Chondrocyte (in vitro differentiated cells): ENCODE measurements at regions not wholly inside any gene's neighbourhood (a gene's known extent, or its start where the extent isn't known, plus 50 kb on each side); places are given as distances from the start of the nearest gene placed in this dataset.
"Not testable (repeated sequence)": the region's sequence is repeated elsewhere in the genome, so short reads cannot be mapped to it uniquely, and the experiment has no call there.

Experiments
- DNase-seq: peaks from one replicate; pipeline ENCODE4 v3.0.0; 2021; ENCODE audit warnings: mixed read lengths, low spot score
- H3K27ac Mint-ChIP-seq: one replicate; pipeline ENCODE4 v1.8.0; 2021; ENCODE audit warnings: mild to moderate bottlenecking, moderate library complexity, mixed read lengths; ENCODE audit not compliant: unreplicated experiment
- H3K27me3 Mint-ChIP-seq: 2 replicates; pipeline ENCODE4 v1.8.0; 2021; ENCODE audit warnings: low read depth, mixed read lengths
- H3K36me3 Mint-ChIP-seq: 2 replicates; pipeline ENCODE4 v1.8.0; 2021; ENCODE audit warnings: low read depth, mixed read lengths
- H3K4me1 Mint-ChIP-seq: 2 replicates; pipeline ENCODE4 v1.8.0; 2021; ENCODE audit warnings: low read depth, mild to moderate bottlenecking, mixed read lengths
- H3K4me3 Mint-ChIP-seq: one replicate; pipeline ENCODE4 v1.8.0; 2021; ENCODE audit warnings: mild to moderate bottlenecking, moderate library complexity, mixed read lengths; ENCODE audit not compliant: unreplicated experiment
- H3K9me3 Mint-ChIP-seq: 2 replicates; pipeline ENCODE4 v1.8.0; 2021; ENCODE audit warnings: low read depth, mixed read lengths
- TF ChIP-seq, protein P1 (sequence below): fragments of 200-600 bp; sonication (generic); IDR thresholded peaks from 2 replicates; pipeline ENCODE4 v1.5.0; 2021; ENCODE audit warnings: antibody characterized with exemption, mild to moderate bottlenecking, moderate library complexity

DNA sequence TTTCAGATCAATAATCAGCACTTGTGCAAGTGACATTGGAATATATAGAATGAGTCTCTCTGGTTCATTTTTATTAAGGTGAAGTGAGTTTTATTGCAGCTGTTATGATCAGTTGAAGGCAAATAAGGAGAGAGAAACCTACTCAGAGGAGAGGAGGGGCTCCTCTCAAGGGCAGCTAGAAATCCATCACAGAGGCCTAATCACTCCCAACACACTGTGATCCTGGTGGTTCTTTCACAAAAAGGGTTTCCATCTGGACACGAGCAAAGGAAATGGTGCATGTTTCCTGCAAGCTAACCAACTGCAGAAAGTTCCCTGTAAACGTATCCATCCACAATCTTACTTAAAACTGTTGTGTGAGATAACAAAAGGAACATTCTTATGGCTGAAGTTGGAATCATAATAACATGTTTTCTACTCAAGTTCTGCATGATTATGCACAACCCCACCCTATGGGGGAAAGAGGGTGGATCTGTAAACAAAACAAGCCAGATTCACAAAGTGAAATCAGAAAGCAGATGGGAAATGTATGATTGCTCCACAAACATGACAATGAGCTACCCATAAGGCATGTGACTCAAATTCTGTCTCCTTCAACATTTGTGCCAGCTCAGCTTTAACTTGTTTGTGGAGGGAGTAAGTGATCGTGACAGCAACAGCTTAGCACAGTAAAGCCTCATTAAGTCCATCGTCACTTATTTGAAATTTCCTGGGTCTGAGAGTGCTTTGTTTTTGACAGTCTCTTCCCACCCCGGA, 141.2 kb upstream of the ST6GALNAC5 start:
- Mint-ChIP-seq H3K4me1 (no peaks in the 10 kb centered on the region), H3K27me3 (peaks cover under 1% of the 10 kb centered on the region), H3K9me3 (no peaks in the 10 kb centered on the region), H3K4me3 (no peak overlapping the region), H3K27ac (no peak overlapping the region), H3K36me3 (no peaks in the 10 kb centered on the region)
- TF ChIP-seq, protein P1, sequence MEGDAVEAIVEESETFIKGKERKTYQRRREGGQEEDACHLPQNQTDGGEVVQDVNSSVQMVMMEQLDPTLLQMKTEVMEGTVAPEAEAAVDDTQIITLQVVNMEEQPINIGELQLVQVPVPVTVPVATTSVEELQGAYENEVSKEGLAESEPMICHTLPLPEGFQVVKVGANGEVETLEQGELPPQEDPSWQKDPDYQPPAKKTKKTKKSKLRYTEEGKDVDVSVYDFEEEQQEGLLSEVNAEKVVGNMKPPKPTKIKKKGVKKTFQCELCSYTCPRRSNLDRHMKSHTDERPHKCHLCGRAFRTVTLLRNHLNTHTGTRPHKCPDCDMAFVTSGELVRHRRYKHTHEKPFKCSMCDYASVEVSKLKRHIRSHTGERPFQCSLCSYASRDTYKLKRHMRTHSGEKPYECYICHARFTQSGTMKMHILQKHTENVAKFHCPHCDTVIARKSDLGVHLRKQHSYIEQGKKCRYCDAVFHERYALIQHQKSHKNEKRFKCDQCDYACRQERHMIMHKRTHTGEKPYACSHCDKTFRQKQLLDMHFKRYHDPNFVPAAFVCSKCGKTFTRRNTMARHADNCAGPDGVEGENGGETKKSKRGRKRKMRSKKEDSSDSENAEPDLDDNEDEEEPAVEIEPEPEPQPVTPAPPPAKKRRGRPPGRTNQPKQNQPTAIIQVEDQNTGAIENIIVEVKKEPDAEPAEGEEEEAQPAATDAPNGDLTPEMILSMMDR = no peak
- no peak for DNase-seq

DNA sequence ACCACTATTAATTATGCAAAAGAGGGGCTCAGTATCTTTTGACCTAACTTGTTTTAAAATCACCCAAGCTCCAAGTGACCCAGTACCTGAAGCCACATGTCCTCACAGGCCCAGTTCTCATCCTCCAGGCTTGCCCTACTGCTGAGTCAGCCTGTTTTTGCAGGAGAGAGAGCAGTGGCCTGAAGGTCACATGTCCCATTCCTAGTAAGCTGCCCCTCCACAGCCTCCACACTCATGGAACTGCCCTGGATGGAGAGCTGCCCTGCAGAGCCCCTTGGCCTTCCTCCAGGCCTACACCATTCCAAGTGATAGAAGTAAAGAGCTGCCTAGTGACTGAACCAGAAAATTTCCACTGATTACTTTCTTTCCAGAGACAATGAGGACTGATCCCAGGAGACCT, 139.8 kb upstream of the ST6GALNAC5 start:
- Mint-ChIP-seq H3K4me1 (no peaks in the 10 kb centered on the region), H3K36me3 (no peaks in the 10 kb centered on the region), H3K27ac (no peak overlapping the region), H3K4me3 (no peak overlapping the region), H3K9me3 (no peaks in the 10 kb centered on the region), H3K27me3 (peaks cover 3% of the 10 kb centered on the region)
- no peak for DNase-seq
- TF ChIP-seq, protein P1 = no peak

DNA sequence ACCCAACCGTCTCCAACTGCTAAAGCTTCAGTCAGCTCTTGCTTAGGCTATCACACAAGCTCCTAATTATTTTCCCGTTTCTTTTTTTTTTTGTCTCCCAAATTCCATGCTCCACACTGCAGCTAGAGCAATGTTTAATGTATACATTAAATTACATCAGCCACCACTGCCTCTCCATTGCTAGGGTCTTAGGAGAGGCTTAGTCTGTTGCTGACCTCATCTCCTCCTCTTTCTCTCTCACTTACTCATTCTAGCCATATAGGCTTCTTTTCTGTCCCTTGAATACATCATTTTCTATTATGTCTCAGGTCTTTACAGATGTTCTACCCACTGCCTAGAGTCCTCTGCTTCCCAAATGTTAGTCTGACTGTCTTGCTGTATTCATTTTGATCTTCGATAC, 138.1 kb upstream of the ST6GALNAC5 start:
- Mint-ChIP-seq H3K4me3 (no peak overlapping the region), H3K27ac (no peak overlapping the region), H3K36me3 (no peaks in the 10 kb centered on the region), H3K4me1 (no peaks in the 10 kb centered on the region), H3K9me3 (no peaks in the 10 kb centered on the region), H3K27me3 (peaks cover 7% of the 10 kb centered on the region)
- DNase-seq = no peak
- TF ChIP-seq, protein P1 = no peak

DNA sequence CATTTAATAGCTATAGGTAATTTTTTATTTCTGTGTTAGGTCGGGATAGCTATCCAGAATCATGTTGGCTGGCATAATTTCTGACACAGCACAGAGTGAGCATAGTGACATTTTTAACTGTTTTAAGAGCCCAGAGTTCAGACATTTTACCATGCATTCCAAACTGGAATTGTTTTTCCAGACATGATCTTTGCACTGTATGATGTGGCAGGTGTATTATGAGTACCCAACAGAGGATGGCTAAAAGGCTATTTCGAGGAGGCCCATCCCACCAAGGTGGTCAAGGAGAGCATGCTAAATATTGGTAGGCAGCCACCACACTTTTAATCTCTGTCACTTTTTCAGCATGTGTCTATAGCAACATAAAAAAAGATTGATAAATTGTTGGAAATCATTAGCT, 137.3 kb upstream of the ST6GALNAC5 start:
- no peak overlapping the region for H3K4me3 Mint-ChIP-seq
- no peak for DNase-seq
- no peaks in the 10 kb centered on the region for H3K4me1 Mint-ChIP-seq
- no peaks in the 10 kb centered on the region for H3K36me3 Mint-ChIP-seq
- TF ChIP-seq, protein P1 = no peak
- peaks cover 7% of the 10 kb centered on the region for H3K27me3 Mint-ChIP-seq
- H3K27ac Mint-ChIP-seq = no peak overlapping the region
- H3K9me3 Mint-ChIP-seq = no peaks in the 10 kb centered on the region

DNA sequence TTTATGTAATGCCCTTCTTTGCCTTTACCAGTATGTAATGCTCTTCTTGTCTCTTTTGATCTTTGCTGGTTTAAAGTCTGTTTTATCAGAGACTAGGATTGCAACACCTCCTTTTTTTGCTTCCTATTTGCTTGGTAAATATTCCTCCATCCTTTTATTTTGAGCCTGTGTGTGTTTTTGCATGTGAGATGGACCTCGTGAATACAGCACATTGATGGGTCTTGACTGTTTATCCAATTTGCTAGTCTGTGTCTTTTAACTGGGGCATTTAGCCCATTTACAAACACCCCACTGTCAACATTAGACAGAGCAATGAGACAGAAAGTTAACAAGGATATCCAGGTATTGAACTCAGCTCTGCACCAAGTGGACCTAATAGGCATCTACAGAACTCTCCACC, 128.9 kb upstream of the ST6GALNAC5 start:
- not testable (repeated sequence) for DNase-seq, H3K4me1 Mint-ChIP-seq, H3K4me3 Mint-ChIP-seq, H3K27ac Mint-ChIP-seq
- peaks cover 11% of the 10 kb centered on the region for H3K27me3 Mint-ChIP-seq
- H3K36me3 Mint-ChIP-seq = peaks cover 19% of the 10 kb centered on the region
- peaks cover 34% of the 10 kb centered on the region for H3K9me3 Mint-ChIP-seq

DNA sequence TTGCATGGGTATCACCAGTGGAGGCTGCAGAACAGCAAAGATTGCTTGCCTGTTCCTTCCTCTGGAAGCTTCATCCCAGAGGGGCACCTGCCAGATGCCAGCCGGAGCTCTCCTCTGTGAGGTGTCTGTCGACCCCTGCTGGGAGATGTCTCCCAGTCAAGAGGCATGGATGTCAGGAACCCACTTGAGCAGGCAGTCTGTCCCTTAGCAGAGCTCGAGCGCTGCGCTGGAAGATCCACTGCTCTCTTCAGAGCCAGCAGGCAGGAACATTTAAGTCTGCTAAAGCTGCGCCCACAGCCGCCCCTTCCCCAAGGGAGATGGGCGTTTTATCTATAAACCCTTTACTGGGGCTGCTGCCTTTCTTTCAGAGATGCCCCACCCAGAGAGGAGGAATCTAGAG, 126.3 kb upstream of the ST6GALNAC5 start:
- Mint-ChIP-seq H3K36me3 (peaks cover 22% of the 10 kb centered on the region), H3K9me3 (peaks cover 43% of the 10 kb centered on the region), H3K27me3 (peaks cover 11% of the 10 kb centered on the region)
- H3K4me1 Mint-ChIP-seq, H3K4me3 Mint-ChIP-seq, H3K27ac Mint-ChIP-seq: not testable (repeated sequence)
- DNase-seq = peak; percentile 56
